HUDEP-2 (cell line): ENCODE measurements at regions not wholly inside any gene's neighbourhood (a gene's known extent, or its start where the extent isn't known, plus 50 kb on each side); places are given as distances from the start of the nearest gene placed in this dataset.
A peak's percentile ranks its signal among the peaks of the same experiment; 100 is the strongest.
"Not testable (repeated sequence)": the region's sequence is repeated elsewhere in the genome, so short reads cannot be mapped to it uniquely, and the experiment has no call there.

Experiments used
- DNase-seq, 76 experiments: peaks; one replicate each; lab custom pipeline; 2025; ENCODE audit not compliant: unreplicated experiment in 76 of 76; lab: John Stamatoyannopoulos, UW

- DNase-seq: no peak
Measured at GRCh38 chr5:8828596-8829322, 717.1 kb downstream of the SEMA5A start.

GRCh38 chr5:8829323-8830029, 716.4 kb downstream of the SEMA5A start:
- no peak for DNase-seq

GRCh38 chr5:8831251-8831650, 714.6 kb downstream of the SEMA5A start:
- no peak for DNase-seq

- DNase-seq: no peak
Measured at GRCh38 chr5:8831854-8832253, 714.0 kb downstream of the SEMA5A start.

GRCh38 chr5:8839361-8840055, 706.4 kb downstream of the SEMA5A start:
- DNase-seq: no peak

GRCh38 chr5:8840237-8840636, 705.6 kb downstream of the SEMA5A start:
- no peak for DNase-seq

GRCh38 chr5:8840746-8841145, 705.1 kb downstream of the SEMA5A start:
- DNase-seq: not testable (repeated sequence)

GRCh38 chr5:8842971-8843551, 702.8 kb downstream of the SEMA5A start:
- DNase-seq: peak in 1 of 76 experiments; percentile 1

- DNase-seq: no peak
Measured at GRCh38 chr5:8843771-8844170, 702.1 kb downstream of the SEMA5A start.

GRCh38 chr5:8844206-8844605, 701.7 kb downstream of the SEMA5A start:
- DNase-seq: no peak

GRCh38 chr5:8844847-8845246, 701.0 kb downstream of the SEMA5A start:
- no peak for DNase-seq

GRCh38 chr5:8845296-8845695, 700.6 kb downstream of the SEMA5A start:
- DNase-seq: no peak

- no peak for DNase-seq
Measured at GRCh38 chr5:8848366-8848765, 697.5 kb downstream of the SEMA5A start.

GRCh38 chr5:8848997-8849594, 696.8 kb downstream of the SEMA5A start:
- DNase-seq: no peak

- no peak for DNase-seq
Measured at GRCh38 chr5:8851101-8851500, 694.8 kb downstream of the SEMA5A start.

- no peak for DNase-seq
Measured at GRCh38 chr5:8857051-8857450, 688.8 kb downstream of the SEMA5A start.

- no peak for DNase-seq
Measured at GRCh38 chr5:8861764-8862163, 684.1 kb downstream of the SEMA5A start.

GRCh38 chr5:8864053-8864452, 681.8 kb downstream of the SEMA5A start:
- peak in 14 of 76 experiments; percentile 1 to 21 (median 6) for DNase-seq

- no peak for DNase-seq
Measured at GRCh38 chr5:8865266-8865665, 680.6 kb downstream of the SEMA5A start.

GRCh38 chr5:8865686-8866374, 680.0 kb downstream of the SEMA5A start:
- no peak for DNase-seq
